GM12878 (cell line): ENCODE measurements at regions not wholly inside any gene's neighbourhood (a gene's known extent, or its start where the extent isn't known, plus 50 kb on each side); places are given as distances from the start of the nearest gene placed in this dataset.

Experiments
- ATF7 ChIP-seq: fragments of 450-650 bp; IDR thresholded peaks from 2 replicates; pipeline ENCODE4 v1.6.1; 2016; ENCODE audit warnings: low read depth, mild to moderate bottlenecking
- EGR1 ChIP-seq, 2 experiments: IDR thresholded peaks; 1 replicate in 1 of 2; 2 replicates in 1 of 2; pipeline ENCODE4 v1.6.1; 2011 to 2012; ENCODE audit warnings: low read depth in 2 of 2, low read length in 2 of 2, borderline replicate concordance in 1 of 2, mild to moderate bottlenecking in 1 of 2, moderate library complexity in 1 of 2
- GABPA ChIP-seq: IDR thresholded peaks from 2 replicates; pipeline ENCODE4 v1.6.1; 2014; ENCODE audit warnings: antibody characterized with exemption, low read depth, mild to moderate bottlenecking, inconsistent platforms
- POLR2A ChIP-seq: IDR thresholded peaks from 2 replicates; pipeline ENCODE4 v1.6.1; 2011; ENCODE audit warnings: low read depth, mild to moderate bottlenecking, low read length
- RAD21 ChIP-seq: IDR thresholded peaks from 2 replicates; pipeline ENCODE4 v1.6.1; 2011; ENCODE audit warnings: mild to moderate bottlenecking, low read depth, low read length, moderate library complexity; ENCODE audit not compliant: insufficient read depth
- SREBF2 ChIP-seq: IDR thresholded peaks from 2 replicates; pipeline ENCODE4 v1.6.1; 2012; ENCODE audit warnings: mild to moderate bottlenecking, low read length
- ZNF274 ChIP-seq: IDR thresholded peaks from one replicate; pipeline ENCODE4 v1.8.0; 2011; ENCODE audit not compliant: insufficient read length, insufficient read depth
- TF ChIP-seq, protein P1 (sequence below), 3 experiments: IDR thresholded peaks in 2 of 3; conservative IDR thresholded peaks in 1 of 3; 2 replicates each; pipeline ENCODE4 v1.5.1; 2011; ENCODE audit warnings: low read depth in 3 of 3, low read length in 3 of 3, mild to moderate bottlenecking in 3 of 3, control low read depth in 2 of 3, moderate library complexity in 2 of 3, inconsistent platforms in 1 of 3, mixed read lengths in 1 of 3; ENCODE audit not compliant: control insufficient read depth in 2 of 3, insufficient read depth in 1 of 3; ENCODE audit errors: extremely low read depth in 1 of 3
- TF ChIP-seq, protein P2 (sequence below): IDR thresholded peaks from 2 replicates; pipeline ENCODE4 v1.6.1; 2011; ENCODE audit warnings: low read depth, low read length, improper control_type of control experiment, borderline replicate concordance

DNA sequence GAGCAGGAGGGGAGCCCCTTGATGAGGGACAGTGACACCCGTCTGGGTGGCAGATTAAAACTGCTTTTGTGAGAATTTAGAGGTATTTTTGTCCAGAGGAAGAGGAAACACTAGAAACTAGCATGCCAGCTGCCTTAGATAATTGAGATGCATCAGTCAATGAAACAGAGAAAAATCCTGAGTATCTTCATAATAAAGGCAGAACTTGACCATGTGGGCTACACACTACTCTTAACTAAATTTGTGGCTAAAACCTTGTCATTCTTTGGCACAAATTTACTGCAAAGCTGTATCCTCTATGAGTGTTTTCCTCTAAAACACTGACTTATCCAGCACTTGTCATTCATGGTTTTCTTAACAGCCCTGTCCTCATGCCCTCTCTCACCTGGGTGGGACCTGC is 259.7 kb upstream of the TPM1 start:
- TF ChIP-seq, protein P1, sequence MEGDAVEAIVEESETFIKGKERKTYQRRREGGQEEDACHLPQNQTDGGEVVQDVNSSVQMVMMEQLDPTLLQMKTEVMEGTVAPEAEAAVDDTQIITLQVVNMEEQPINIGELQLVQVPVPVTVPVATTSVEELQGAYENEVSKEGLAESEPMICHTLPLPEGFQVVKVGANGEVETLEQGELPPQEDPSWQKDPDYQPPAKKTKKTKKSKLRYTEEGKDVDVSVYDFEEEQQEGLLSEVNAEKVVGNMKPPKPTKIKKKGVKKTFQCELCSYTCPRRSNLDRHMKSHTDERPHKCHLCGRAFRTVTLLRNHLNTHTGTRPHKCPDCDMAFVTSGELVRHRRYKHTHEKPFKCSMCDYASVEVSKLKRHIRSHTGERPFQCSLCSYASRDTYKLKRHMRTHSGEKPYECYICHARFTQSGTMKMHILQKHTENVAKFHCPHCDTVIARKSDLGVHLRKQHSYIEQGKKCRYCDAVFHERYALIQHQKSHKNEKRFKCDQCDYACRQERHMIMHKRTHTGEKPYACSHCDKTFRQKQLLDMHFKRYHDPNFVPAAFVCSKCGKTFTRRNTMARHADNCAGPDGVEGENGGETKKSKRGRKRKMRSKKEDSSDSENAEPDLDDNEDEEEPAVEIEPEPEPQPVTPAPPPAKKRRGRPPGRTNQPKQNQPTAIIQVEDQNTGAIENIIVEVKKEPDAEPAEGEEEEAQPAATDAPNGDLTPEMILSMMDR (IDR thresholded peaks at IDR 0.05 in 2 of 3, conservative IDR thresholded peaks at IDR 0.05 in 1 of 3; ENCODE audit: control insufficient read depth in 2 of 3, extremely low read depth in 1 of 3, insufficient read depth in 1 of 3, low read depth in 3 of 3, low read length in 3 of 3), result no peak
- TF ChIP-seq EGR1 (IDR thresholded peaks at IDR 0.05; ENCODE audit: borderline replicate concordance in 1 of 2, low read depth in 2 of 2, low read length in 2 of 2), result no peak
- TF ChIP-seq, protein P2, sequence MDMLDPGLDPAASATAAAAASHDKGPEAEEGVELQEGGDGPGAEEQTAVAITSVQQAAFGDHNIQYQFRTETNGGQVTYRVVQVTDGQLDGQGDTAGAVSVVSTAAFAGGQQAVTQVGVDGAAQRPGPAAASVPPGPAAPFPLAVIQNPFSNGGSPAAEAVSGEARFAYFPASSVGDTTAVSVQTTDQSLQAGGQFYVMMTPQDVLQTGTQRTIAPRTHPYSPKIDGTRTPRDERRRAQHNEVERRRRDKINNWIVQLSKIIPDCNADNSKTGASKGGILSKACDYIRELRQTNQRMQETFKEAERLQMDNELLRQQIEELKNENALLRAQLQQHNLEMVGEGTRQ, result no peak
- TF ChIP-seq ZNF274, result no peak
- no peak for TF ChIP-seq POLR2A
- no peak for TF ChIP-seq ATF7
- no peak for TF ChIP-seq RAD21
- no peak for TF ChIP-seq SREBF2
- no peak for TF ChIP-seq GABPA
